Osteoblast (primary cell): ENCODE measurements at regions not wholly inside any gene's neighbourhood (a gene's known extent, or its start where the extent isn't known, plus 50 kb on each side); places are given as distances from the start of the nearest gene placed in this dataset.

Experiments used
- DNase-seq: peaks from one replicate; pipeline ENCODE4 v3.0.0; 2011; ENCODE audit warnings: low spot score, mixed read lengths; ENCODE audit not compliant: insufficient read length; ENCODE audit errors: missing footprints
- H2AFZ ChIP-seq: 2 replicates; pipeline ENCODE4 v1.6.0; 2011; ENCODE audit warnings: mild to moderate bottlenecking, low read length
- H3K27ac ChIP-seq: 2 replicates; pipeline ENCODE4 v1.5.1; 2011; ENCODE audit warnings: mild to moderate bottlenecking, low read depth, low read length, moderate library complexity
- H3K27me3 ChIP-seq: 2 replicates; pipeline ENCODE4 v1.6.0; 2012; ENCODE audit warnings: mild to moderate bottlenecking, control low read depth, inconsistent platforms, low read length, moderate library complexity; ENCODE audit not compliant: insufficient read depth
- H3K36me3 ChIP-seq: 2 replicates; pipeline ENCODE4 v1.5.1; 2011; ENCODE audit warnings: mild to moderate bottlenecking, low read length, control low read depth, moderate library complexity; ENCODE audit not compliant: insufficient read depth
- H3K4me1 ChIP-seq: 2 replicates; pipeline ENCODE4 v1.5.1; 2011; ENCODE audit warnings: mild to moderate bottlenecking, low read length, control low read depth, moderate library complexity; ENCODE audit not compliant: insufficient read depth
- H3K4me2 ChIP-seq: 2 replicates; pipeline ENCODE4 v1.6.0; 2011; ENCODE audit warnings: mild to moderate bottlenecking, low read length; ENCODE audit not compliant: insufficient read depth
- H3K4me3 ChIP-seq: fragments of 200-600 bp; sonication (generic); 3 replicates; pipeline ENCODE4 v1.5.1; 2012; ENCODE audit warnings: mild to moderate bottlenecking, low read length, inconsistent platforms; ENCODE audit not compliant: insufficient read depth
- H3K79me2 ChIP-seq: 2 replicates; pipeline ENCODE4 v1.6.0; 2012; ENCODE audit warnings: mild to moderate bottlenecking, low read length, control low read depth, inconsistent platforms; ENCODE audit not compliant: insufficient read depth
- H3K9me3 ChIP-seq: 2 replicates; pipeline ENCODE4 v1.5.1; 2011; ENCODE audit warnings: low read depth, low read length, control low read depth
- H4K20me1 ChIP-seq: 2 replicates; pipeline ENCODE4 v1.6.0; 2012; ENCODE audit warnings: mild to moderate bottlenecking, low read length, control low read depth; ENCODE audit not compliant: insufficient read depth
- CTCF ChIP-seq: IDR thresholded peaks from 2 replicates; pipeline ENCODE4 v1.5.1; 2011; ENCODE audit warnings: mild to moderate bottlenecking, low read depth, low read length, moderate library complexity; ENCODE audit errors: extremely low read depth

GRCh38 chr14:97453991-97454390 lies 656.8 kb downstream of the VRK1 start:
- Histone ChIP-seq H3K9me3 (peaks cover 7% of the 10 kb centered on the region), H3K4me2 (no peak overlapping the region), H3K4me3 (no peak overlapping the region), H3K27ac (no peak overlapping the region), H2AFZ (no peak overlapping the region), H3K79me2 (no peaks in the 10 kb centered on the region), H4K20me1 (no peaks in the 10 kb centered on the region), H3K36me3 (no peaks in the 10 kb centered on the region), H3K27me3 (no peaks in the 10 kb centered on the region), H3K4me1 (no peaks in the 10 kb centered on the region)
- peak; percentile 62 for DNase-seq
- TF ChIP-seq CTCF, result no peak

GRCh38 chr14:97456462-97456861 lies 659.3 kb downstream of the VRK1 start:
- no peak for DNase-seq
- no peak overlapping the region for H2AFZ ChIP-seq
- H3K4me2 ChIP-seq, result no peak overlapping the region
- H3K79me2 ChIP-seq, result no peaks in the 10 kb centered on the region
- H3K4me1 ChIP-seq, result no peaks in the 10 kb centered on the region
- no peak for TF ChIP-seq CTCF
- no peaks in the 10 kb centered on the region for H3K36me3 ChIP-seq
- no peak overlapping the region for H3K27ac ChIP-seq
- no peak overlapping the region for H3K4me3 ChIP-seq
- H3K27me3 ChIP-seq, result no peaks in the 10 kb centered on the region
- H4K20me1 ChIP-seq, result no peaks in the 10 kb centered on the region
- H3K9me3 ChIP-seq, result peaks cover 7% of the 10 kb centered on the region

GRCh38 chr14:97456958-97457357 lies 659.8 kb downstream of the VRK1 start:
- Histone ChIP-seq H3K27me3 (no peaks in the 10 kb centered on the region), H3K9me3 (peaks cover 7% of the 10 kb centered on the region), H3K4me2 (no peak overlapping the region), H3K79me2 (no peaks in the 10 kb centered on the region), H4K20me1 (no peaks in the 10 kb centered on the region), H2AFZ (no peak overlapping the region), H3K27ac (no peak overlapping the region), H3K4me3 (no peak overlapping the region), H3K36me3 (no peaks in the 10 kb centered on the region), H3K4me1 (no peaks in the 10 kb centered on the region)
- TF ChIP-seq CTCF, result no peak
- no peak for DNase-seq

- no peaks in the 10 kb centered on the region for H4K20me1 ChIP-seq
- DNase-seq, result no peak
- H3K9me3 ChIP-seq, result peaks cover 7% of the 10 kb centered on the region
- H3K4me1 ChIP-seq, result no peaks in the 10 kb centered on the region
- H3K4me2 ChIP-seq, result no peak overlapping the region
- H3K27me3 ChIP-seq, result no peaks in the 10 kb centered on the region
- H2AFZ ChIP-seq, result no peak overlapping the region
- no peaks in the 10 kb centered on the region for H3K36me3 ChIP-seq
- H3K79me2 ChIP-seq, result no peaks in the 10 kb centered on the region
- H3K4me3 ChIP-seq, result no peak overlapping the region
- no peak for TF ChIP-seq CTCF
- H3K27ac ChIP-seq, result no peak overlapping the region
Observed at GRCh38 chr14:97457575-97458085, 660.4 kb downstream of the VRK1 start.
